Stomach (tissue), 8 donors: ENCODE measurements at regions not wholly inside any gene's neighbourhood (a gene's known extent, or its start where the extent isn't known, plus 50 kb on each side); places are given as distances from the start of the nearest gene placed in this dataset.

Experiments
- DNase-seq, 2 donors: peaks; one replicate each; pipeline versions ENCODE4 v3.0.0 to v3.0.0-alpha.2; 2013 to 2019
- H3K27ac ChIP-seq, 5 donors: fragments of 200-600 bp in 4 of 5; sonication (generic) in 4 of 5; one replicate each; pipeline ENCODE4 v1.5.1; 2013 to 2019; ENCODE audit warnings: mild to moderate bottlenecking in 1 of 5, moderate library complexity in 1 of 5
- H3K27me3 ChIP-seq, 3 donors: fragments of 200-600 bp; sonication (generic); one replicate each; pipeline ENCODE4 v1.5.1; 2017 to 2019; ENCODE audit warnings: mixed run types in 1 of 3
- H3K36me3 ChIP-seq, 4 donors: fragments of 200-600 bp; sonication (generic); 1 replicate in 3 of 4; 2 replicates in 1 of 4; pipeline ENCODE4 v1.5.1; 2016 to 2019
- H3K4me1 ChIP-seq, 4 donors: fragments of 200-600 bp; sonication (generic); one replicate each; pipeline ENCODE4 v1.5.1; 2016 to 2019
- H3K4me3 ChIP-seq, 4 donors: fragments of 200-600 bp; sonication (generic) in 3 of 4; one replicate each; pipeline ENCODE4 v1.5.1; 2016 to 2019; ENCODE audit warnings: mild to moderate bottlenecking in 1 of 4
- H3K9me3 ChIP-seq, 4 donors: fragments of 200-600 bp; sonication (generic); one replicate each; pipeline ENCODE4 v1.5.1; 2016 to 2019
- EP300 ChIP-seq: sonication (generic); formaldehyde crosslinking; IDR thresholded peaks from one replicate; pipeline ENCODE4 v1.6.1; 2017; ENCODE audit warnings: antibody characterized with exemption
- POLR2A ChIP-seq, 4 donors: fragments of 450-650 bp; IDR thresholded peaks; one replicate each; pipeline ENCODE4 v1.6.1; 2016; ENCODE audit warnings: antibody characterized with exemption in 4 of 4, control low read depth in 2 of 4, mild to moderate bottlenecking in 1 of 4, moderate library complexity in 1 of 4
- POLR2AphosphoS5 ChIP-seq, 3 donors: sonication (generic); formaldehyde crosslinking; IDR thresholded peaks; one replicate each; pipeline ENCODE4 v1.6.1; 2016; ENCODE audit warnings: antibody characterized with exemption in 3 of 3
- WGBS, 5 donors: extraction: QIAGEN DNeasy Blood & Tissue Kit in 3 of 5; methylation state at CpG; one replicate each; pipeline versions ENCODE4 v1.1.5 to v1.1.7; 2013 to 2018; 5-methylcytosine and 5-hydroxymethylcytosine counted together
- intact Hi-C: fragments of 100-400 bp; cut with DNase I; formaldehyde crosslinking; loops from one replicate; pipeline ENCODE4 v1.15.1; 2023; ENCODE audit warnings: low total_unique reads
- TF ChIP-seq, protein P1 (sequence below), 7 experiments: fragments of 450-650 bp in 4 of 7; fragments of 200-600 bp in 3 of 7; sonication (generic) in 3 of 7; IDR thresholded peaks; one replicate each; pipeline ENCODE4 v1.5.1; 2016 to 2019; ENCODE audit warnings: antibody characterized with exemption in 7 of 7, control low read depth in 2 of 7, mild to moderate bottlenecking in 1 of 7
- donor health status: healthy with polysubstance abuse.
- donor health status: Bipolar disorder and iron deficiency.
- donor health status: healthy.

DNA sequence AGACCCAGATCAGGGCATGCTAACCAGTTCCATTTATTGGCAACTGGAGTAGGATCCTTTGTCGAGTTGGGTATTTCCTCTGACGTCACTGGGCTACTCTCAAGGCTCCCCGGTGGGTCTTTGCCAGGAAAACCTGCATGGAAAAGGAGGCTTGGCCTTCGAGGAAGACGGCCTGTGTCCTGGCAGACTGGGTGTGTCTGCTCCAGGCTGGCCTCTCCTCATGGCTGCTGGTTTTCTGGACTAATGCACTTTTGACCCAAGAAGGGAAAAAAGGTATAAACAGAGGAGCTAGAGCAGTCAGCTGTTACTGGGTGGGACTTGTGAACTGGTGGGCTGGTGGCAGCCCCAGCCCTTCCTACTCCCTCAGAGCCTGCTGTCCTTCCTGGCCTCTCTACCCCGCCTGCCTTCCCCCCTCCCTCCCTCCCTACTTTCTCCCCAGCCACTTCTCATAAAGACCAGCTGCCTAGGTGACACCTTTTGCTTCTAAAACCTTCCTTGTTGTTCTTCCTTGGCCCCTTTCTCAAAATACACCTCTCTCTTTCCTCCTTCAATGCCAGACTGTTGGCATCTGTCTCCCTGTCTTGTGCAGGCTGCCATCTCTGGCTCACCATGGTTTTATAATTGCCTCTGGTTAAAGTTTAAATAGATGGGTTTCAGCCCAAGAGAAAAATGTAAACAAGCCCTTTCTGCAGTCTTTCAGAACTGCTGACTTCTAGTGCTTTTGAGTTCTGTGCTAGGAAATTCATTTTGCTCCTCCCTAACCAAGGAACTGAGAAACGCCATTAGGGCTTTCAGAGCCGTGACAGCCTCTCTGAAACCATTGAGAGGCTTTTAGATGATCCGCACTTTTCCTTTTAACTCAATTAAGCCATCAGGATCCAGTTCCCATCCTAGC lies 101.8 kb upstream of the MKLN1 start:
- peak; percentile 28 to 60 for DNase-seq
- Histone ChIP-seq H3K27me3 (no peaks in the 10 kb centered on the region), H3K9me3 (no peaks in the 10 kb centered on the region), H3K4me1 (peaks cover 6 to 18% (median 14%) of the 10 kb centered on the region in 4 donors), H3K27ac (peak overlapping the region in 4 of 5 donors; percentile 59 to 76 (median 72)), H3K36me3 (no peaks in the 10 kb centered on the region), H3K4me3 (no peak overlapping the region)
- intact Hi-C loops = no loop called here
- 35 to 42% (median 39%) methylated on average over 9 of the region's 9 CpGs for WGBS, 5 donors
- TF ChIP-seq POLR2AphosphoS5 (IDR thresholded peaks at IDR 0.05) (peak in 1 of 3 donors; percentile 23), EP300 (peak; percentile 72), POLR2A (IDR thresholded peaks at IDR 0.05) (no peak)
- TF ChIP-seq, protein P1, sequence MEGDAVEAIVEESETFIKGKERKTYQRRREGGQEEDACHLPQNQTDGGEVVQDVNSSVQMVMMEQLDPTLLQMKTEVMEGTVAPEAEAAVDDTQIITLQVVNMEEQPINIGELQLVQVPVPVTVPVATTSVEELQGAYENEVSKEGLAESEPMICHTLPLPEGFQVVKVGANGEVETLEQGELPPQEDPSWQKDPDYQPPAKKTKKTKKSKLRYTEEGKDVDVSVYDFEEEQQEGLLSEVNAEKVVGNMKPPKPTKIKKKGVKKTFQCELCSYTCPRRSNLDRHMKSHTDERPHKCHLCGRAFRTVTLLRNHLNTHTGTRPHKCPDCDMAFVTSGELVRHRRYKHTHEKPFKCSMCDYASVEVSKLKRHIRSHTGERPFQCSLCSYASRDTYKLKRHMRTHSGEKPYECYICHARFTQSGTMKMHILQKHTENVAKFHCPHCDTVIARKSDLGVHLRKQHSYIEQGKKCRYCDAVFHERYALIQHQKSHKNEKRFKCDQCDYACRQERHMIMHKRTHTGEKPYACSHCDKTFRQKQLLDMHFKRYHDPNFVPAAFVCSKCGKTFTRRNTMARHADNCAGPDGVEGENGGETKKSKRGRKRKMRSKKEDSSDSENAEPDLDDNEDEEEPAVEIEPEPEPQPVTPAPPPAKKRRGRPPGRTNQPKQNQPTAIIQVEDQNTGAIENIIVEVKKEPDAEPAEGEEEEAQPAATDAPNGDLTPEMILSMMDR (IDR thresholded peaks at IDR 0.05) = no peak

DNA sequence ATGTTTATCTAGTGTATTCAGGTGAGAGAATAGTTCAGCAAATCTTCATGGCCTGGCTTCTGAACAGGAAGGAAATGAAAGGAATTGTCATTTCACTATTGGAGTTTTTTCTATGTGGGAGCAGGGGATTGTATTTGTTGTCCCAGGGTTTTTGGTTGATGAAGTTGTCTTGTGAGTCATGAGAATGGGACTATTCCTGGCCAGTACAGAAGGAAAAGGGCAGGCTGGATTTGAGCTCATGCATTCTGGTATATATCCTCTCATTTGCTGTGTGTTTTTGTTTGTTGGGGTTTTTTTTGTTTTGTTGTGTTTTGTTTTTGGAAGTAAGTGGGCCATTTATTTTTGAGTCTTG lies 101.2 kb upstream of the MKLN1 start:
- Histone ChIP-seq H3K36me3 (no peaks in the 10 kb centered on the region), H3K27me3 (no peaks in the 10 kb centered on the region), H3K27ac (peak overlapping the region in 4 of 5 donors; percentile 59 to 76 (median 72)), H3K4me1 (peaks cover 6 to 18% (median 14%) of the 10 kb centered on the region in 4 donors), H3K4me3 (no peak overlapping the region), H3K9me3 (no peaks in the 10 kb centered on the region)
- intact Hi-C loops = no loop called here
- no peak for DNase-seq
- TF ChIP-seq POLR2AphosphoS5 (IDR thresholded peaks at IDR 0.05) = no peak
- TF ChIP-seq, protein P1 (IDR thresholded peaks at IDR 0.05) = no peak
- TF ChIP-seq POLR2A (IDR thresholded peaks at IDR 0.05) = no peak
- no peak for TF ChIP-seq EP300

DNA sequence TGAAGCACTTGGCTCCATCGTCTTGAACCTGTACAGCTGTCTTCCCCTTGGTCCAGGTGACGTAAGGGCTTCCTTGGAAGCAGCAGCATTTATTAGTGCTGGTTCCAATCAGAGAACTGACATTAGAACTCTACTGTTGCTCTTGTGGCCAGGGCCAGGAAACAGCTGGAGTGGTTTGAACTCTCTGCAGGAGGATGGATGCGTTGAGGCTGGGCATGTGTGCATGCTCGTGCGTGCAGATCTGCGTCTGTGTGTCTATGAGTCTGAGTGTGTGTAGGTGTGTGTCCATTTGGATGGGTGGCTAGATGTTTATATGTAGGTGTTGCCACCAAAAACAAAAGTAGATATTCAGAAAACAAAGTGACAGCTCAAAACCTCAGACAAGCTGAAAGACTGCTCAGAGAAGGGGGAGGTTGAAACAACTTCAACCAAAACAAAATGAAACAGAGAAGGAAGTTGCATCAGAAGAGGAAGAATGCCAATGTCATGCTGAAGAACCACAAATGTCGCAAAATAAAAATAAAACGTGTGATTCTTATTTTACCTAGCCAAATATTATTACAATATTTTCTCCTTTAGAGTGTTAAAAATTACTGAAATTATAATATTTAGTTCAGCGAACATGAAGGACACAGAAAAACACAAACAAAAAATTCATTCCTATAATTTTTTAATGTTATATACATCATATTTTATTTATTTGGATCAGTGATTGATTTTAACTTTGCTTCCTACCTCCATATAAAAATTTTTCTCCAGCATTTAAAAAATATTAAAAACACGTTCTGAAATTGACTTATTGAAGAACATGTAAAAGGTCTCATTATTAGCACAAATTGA lies 96.1 kb upstream of the MKLN1 start:
- Histone ChIP-seq H3K4me1 (peaks cover 0 to 9% (median 4%) of the 10 kb centered on the region in 4 donors), H3K27ac (peak overlapping the region in 4 of 5 donors; percentile 45 to 81 (median 64)), H3K9me3 (no peaks in the 10 kb centered on the region), H3K36me3 (no peaks in the 10 kb centered on the region), H3K27me3 (no peaks in the 10 kb centered on the region), H3K4me3 (no peak overlapping the region)
- DNase-seq = peak; percentile 31 to 47
- intact Hi-C loops = no loop called here
- TF ChIP-seq, protein P1 (IDR thresholded peaks at IDR 0.05) = no peak
- peak in 1 of 3 donors; percentile 1 for TF ChIP-seq POLR2AphosphoS5 (IDR thresholded peaks at IDR 0.05)
- 60 to 74% (median 72%) methylated on average over 10 of the region's 10 CpGs for WGBS, 5 donors

DNA sequence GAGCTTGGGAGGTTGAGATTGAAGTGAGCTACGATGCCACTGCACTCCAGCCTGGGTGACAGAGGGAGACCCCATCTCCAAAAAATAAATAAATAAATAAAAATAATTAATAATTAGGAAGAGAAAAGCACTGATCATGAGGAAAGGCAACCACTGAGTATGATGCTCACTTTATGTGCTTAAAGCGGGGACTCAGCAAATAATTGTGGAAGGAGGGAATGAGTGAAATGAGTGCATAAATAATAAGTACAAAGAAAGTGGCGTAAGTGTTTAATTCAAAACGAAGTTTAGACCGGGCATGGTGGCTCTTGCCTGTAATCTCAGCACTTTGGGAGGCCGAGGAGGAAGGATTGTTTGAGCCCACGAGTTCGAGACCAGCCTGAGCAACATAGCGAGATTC lies 94.9 kb upstream of the MKLN1 start:
- no peaks in the 10 kb centered on the region for H3K27me3 ChIP-seq
- no peaks in the 10 kb centered on the region for H3K9me3 ChIP-seq
- no peak overlapping the region for H3K27ac ChIP-seq
- TF ChIP-seq POLR2AphosphoS5 (IDR thresholded peaks at IDR 0.05) (no peak), POLR2A (IDR thresholded peaks at IDR 0.05) (no peak), EP300 (no peak)
- TF ChIP-seq, protein P1 (IDR thresholded peaks at IDR 0.05) = no peak
- no peaks in the 10 kb centered on the region for H3K36me3 ChIP-seq
- H3K4me1 ChIP-seq = peaks cover 0 to 9% (median 2%) of the 10 kb centered on the region in 4 donors
- WGBS, 5 donors = 89 to 98% (median 94%) methylated on average over 9 of the region's 9 CpGs
- no peak for DNase-seq
- intact Hi-C loops = no loop called here
- H3K4me3 ChIP-seq = no peak overlapping the region
